Neural cell (in vitro differentiated cells): ENCODE measurements at regions not wholly inside any gene's neighbourhood (a gene's known extent, or its start where the extent isn't known, plus 50 kb on each side); places are given as distances from the start of the nearest gene placed in this dataset.

Experiments
- CTCF ChIP-seq: fragments of 450-650 bp; IDR thresholded peaks from 2 replicates; pipeline ENCODE4 v1.5.1; 2014; ENCODE audit warnings: antibody characterized with exemption, mild to moderate bottlenecking, moderate library complexity; ENCODE audit not compliant: poor library complexity, severe bottlenecking
- EP300 ChIP-seq: fragments of 450-650 bp; conservative IDR thresholded peaks from 2 replicates; pipeline ENCODE4 v1.6.1; 2014; ENCODE audit warnings: antibody characterized with exemption, mild to moderate bottlenecking, moderate library complexity; ENCODE audit not compliant: poor library complexity, severe bottlenecking
- EZH2 ChIP-seq: fragments of 200-600, 300-800 bp; shearing (Covaris generic), sonication (generic); IDR thresholded peaks from 2 replicates; pipeline ENCODE4 v1.6.1; 2014; ENCODE audit warnings: antibody characterized with exemption, low read length, borderline replicate concordance, mild to moderate bottlenecking; ENCODE audit not compliant: insufficient read depth, poor library complexity, severe bottlenecking
- MXI1 ChIP-seq: fragments of 450-650 bp; conservative IDR thresholded peaks from 2 replicates; pipeline ENCODE4 v1.6.1; 2014; ENCODE audit warnings: antibody characterized with exemption, mild to moderate bottlenecking; ENCODE audit not compliant: poor library complexity, severe bottlenecking
- POLR2AphosphoS5 ChIP-seq: IDR thresholded peaks from 2 replicates; pipeline ENCODE4 v1.6.1; 2012
- RAD21 ChIP-seq: fragments of 450-650 bp; conservative IDR thresholded peaks from 2 replicates; pipeline ENCODE4 v1.6.1; 2014; ENCODE audit warnings: antibody characterized with exemption, mild to moderate bottlenecking, moderate library complexity
- REST ChIP-seq: IDR thresholded peaks from 2 replicates; pipeline ENCODE4 v1.6.1; 2012; ENCODE audit warnings: borderline replicate concordance

- TF ChIP-seq CTCF (no peak), POLR2AphosphoS5 (no peak), EP300 (no peak), REST (no peak), EZH2 (no peak), RAD21 (no peak), MXI1 (no peak)
Observed at GRCh38 chr2:100707016-100707947, 112.7 kb upstream of the NPAS2 start.
